Cardiac muscle cell (in vitro differentiated cells and primary cell): ENCODE measurements at regions not wholly inside any gene's neighbourhood (a gene's known extent, or its start where the extent isn't known, plus 50 kb on each side); places are given as distances from the start of the nearest gene placed in this dataset.
A peak's percentile ranks its signal among the peaks of the same experiment; 100 is the strongest.

ENCODE experiments used
- DNase-seq, 2 donors: peaks; one replicate each; pipeline versions ENCODE4 v3.0.0 to v3.0.0-alpha.2; 2010 to 2017; ENCODE audit warnings: low read depth in 1 of 2, low spot score in 1 of 2
- H3K27ac ChIP-seq: fragments of 200-600 bp; sonication (generic); 2 replicates; pipeline ENCODE4 v1.5.1; 2016
- H3K27me3 ChIP-seq: fragments of 200-600 bp; sonication (generic); 2 replicates; pipeline ENCODE4 v1.6.0; 2016; ENCODE audit warnings: control low read depth
- H3K36me3 ChIP-seq: fragments of 200-600 bp; sonication (generic); 2 replicates; pipeline ENCODE4 v1.5.1; 2016; ENCODE audit warnings: control low read depth
- H3K4me1 ChIP-seq: fragments of 200-600 bp; sonication (generic); 2 replicates; pipeline ENCODE4 v1.8.1; 2017; ENCODE audit warnings: low read depth, mild to moderate bottlenecking, mixed run types
- H3K4me3 ChIP-seq: fragments of 200-600 bp; sonication (generic); 2 replicates; pipeline ENCODE4 v1.5.1; 2016; ENCODE audit warnings: mild to moderate bottlenecking
- H3K9me3 ChIP-seq: fragments of 200-600 bp; sonication (generic); 2 replicates; pipeline ENCODE4 v1.5.1; 2017; ENCODE audit warnings: low read depth, mild to moderate bottlenecking, control low read depth
- CTCF ChIP-seq: IDR thresholded peaks from 2 replicates; pipeline ENCODE4 v1.5.1; 2012; ENCODE audit warnings: low read depth, mild to moderate bottlenecking, low read length

- H3K9me3 ChIP-seq: no peaks in the 10 kb centered on the region
- no peak overlapping the region for H3K27ac ChIP-seq
- no peaks in the 10 kb centered on the region for H3K27me3 ChIP-seq
- TF ChIP-seq CTCF: no peak
- no peak for DNase-seq
- H3K4me1 ChIP-seq: peaks cover 3% of the 10 kb centered on the region
- H3K4me3 ChIP-seq: no peak overlapping the region
- H3K36me3 ChIP-seq: no peaks in the 10 kb centered on the region
Measured at GRCh38 chr5:174399411-174399810, 325.0 kb upstream of the MSX2 start.

- Histone ChIP-seq H3K4me1 (peaks cover 3% of the 10 kb centered on the region), H3K27ac (no peak overlapping the region), H3K9me3 (no peaks in the 10 kb centered on the region), H3K36me3 (no peaks in the 10 kb centered on the region), H3K27me3 (no peaks in the 10 kb centered on the region), H3K4me3 (no peak overlapping the region)
- no peak for DNase-seq
- TF ChIP-seq CTCF: no peak
Measured at GRCh38 chr5:174400461-174400860, 323.9 kb upstream of the MSX2 start.

- H3K27me3 ChIP-seq: no peaks in the 10 kb centered on the region
- H3K27ac ChIP-seq: no peak overlapping the region
- TF ChIP-seq CTCF: no peak
- no peak for DNase-seq
- peaks cover 3% of the 10 kb centered on the region for H3K4me1 ChIP-seq
- H3K36me3 ChIP-seq: no peaks in the 10 kb centered on the region
- H3K4me3 ChIP-seq: no peak overlapping the region
- H3K9me3 ChIP-seq: no peaks in the 10 kb centered on the region
Measured at GRCh38 chr5:174401793-174402192, 322.6 kb upstream of the MSX2 start.

- no peak overlapping the region for H3K4me3 ChIP-seq
- DNase-seq: no peak
Measured at GRCh38 chr5:174402222-174402812, 322.1 kb upstream of the MSX2 start.

GRCh38 chr5:174404848-174405247, 319.5 kb upstream of the MSX2 start:
- Histone ChIP-seq H3K9me3 (no peaks in the 10 kb centered on the region), H3K36me3 (no peaks in the 10 kb centered on the region), H3K4me3 (no peak overlapping the region), H3K27ac (no peak overlapping the region), H3K4me1 (no peaks in the 10 kb centered on the region), H3K27me3 (no peaks in the 10 kb centered on the region)
- no peak for DNase-seq
- no peak for TF ChIP-seq CTCF

More at GRCh38 chr5:174402222-174402812, 322.1 kb upstream of the MSX2 start:
- Histone ChIP-seq H3K27ac (no peak overlapping the region), H3K27me3 (no peaks in the 10 kb centered on the region), H3K9me3 (no peaks in the 10 kb centered on the region), H3K4me1 (no peaks in the 10 kb centered on the region), H3K36me3 (no peaks in the 10 kb centered on the region)
- TF ChIP-seq CTCF: peak; percentile 17

GRCh38 chr5:174409070-174409469, 315.3 kb upstream of the MSX2 start:
- H3K27me3 ChIP-seq: no peaks in the 10 kb centered on the region
- no peak for DNase-seq
- peaks cover 2% of the 10 kb centered on the region for H3K4me1 ChIP-seq
- H3K36me3 ChIP-seq: no peaks in the 10 kb centered on the region
- no peak overlapping the region for H3K4me3 ChIP-seq
- no peak overlapping the region for H3K27ac ChIP-seq
- no peaks in the 10 kb centered on the region for H3K9me3 ChIP-seq
- TF ChIP-seq CTCF: peak; percentile 25
